HL-60 (cell line): ENCODE measurements at regions not wholly inside any gene's neighbourhood (a gene's known extent, or its start where the extent isn't known, plus 50 kb on each side); places are given as distances from the start of the nearest gene placed in this dataset.

Source experiments
- DNase-seq, 2 experiments: peaks; one replicate each; pipeline ENCODE4 v3.0.0-alpha.2; 2010 to 2020; ENCODE audit warnings: low read depth in 1 of 2, low spot score in 1 of 2
- H3K27ac ChIP-seq: fragments of 250-450 bp; sonication (Bioruptor Pico); replicated peaks from 2 replicates; pipeline ENCODE4 v1.5.1; 2020; ENCODE audit warnings: mild to moderate bottlenecking, moderate library complexity
- H3K27me3 ChIP-seq: fragments of 250-450 bp; sonication (Bioruptor Pico); 2 replicates; pipeline ENCODE4 v1.5.1; 2021; ENCODE audit warnings: mild to moderate bottlenecking, moderate library complexity; ENCODE audit not compliant: insufficient read depth, poor library complexity, severe bottlenecking
- H3K4me3 ChIP-seq: replicated peaks from 2 replicates; pipeline ENCODE4 v1.5.1; 2011; ENCODE audit warnings: mild to moderate bottlenecking, control low read depth, low read length; ENCODE audit not compliant: insufficient read depth
- GABPA ChIP-seq: IDR thresholded peaks from 2 replicates; pipeline ENCODE4 v1.6.1; 2012; ENCODE audit warnings: low read depth
- POLR2AphosphoS5 ChIP-seq: IDR thresholded peaks from 2 replicates; pipeline ENCODE4 v1.6.1; 2012; ENCODE audit warnings: low read depth
- SPI1 ChIP-seq: IDR thresholded peaks from 2 replicates; pipeline ENCODE4 v1.6.1; 2012; ENCODE audit warnings: low read depth, mild to moderate bottlenecking, borderline replicate concordance
- TF ChIP-seq, protein P1 (sequence below): IDR thresholded peaks from one replicate; pipeline ENCODE4 v1.5.1; 2011; ENCODE audit warnings: low read length, control low read depth, inconsistent platforms; ENCODE audit not compliant: insufficient read depth
- TF ChIP-seq, protein P2 (sequence below): IDR thresholded peaks from 2 replicates; pipeline ENCODE4 v1.6.1; 2012; ENCODE audit warnings: low read depth; ENCODE audit not compliant: insufficient replicate concordance

- DNase-seq: no peak
- H3K27me3 ChIP-seq: no peaks in the 10 kb centered on the region
- H3K27ac ChIP-seq: no peak overlapping the region
- TF ChIP-seq GABPA (no peak), POLR2AphosphoS5 (no peak), SPI1 (no peak)
- TF ChIP-seq, protein P1, sequence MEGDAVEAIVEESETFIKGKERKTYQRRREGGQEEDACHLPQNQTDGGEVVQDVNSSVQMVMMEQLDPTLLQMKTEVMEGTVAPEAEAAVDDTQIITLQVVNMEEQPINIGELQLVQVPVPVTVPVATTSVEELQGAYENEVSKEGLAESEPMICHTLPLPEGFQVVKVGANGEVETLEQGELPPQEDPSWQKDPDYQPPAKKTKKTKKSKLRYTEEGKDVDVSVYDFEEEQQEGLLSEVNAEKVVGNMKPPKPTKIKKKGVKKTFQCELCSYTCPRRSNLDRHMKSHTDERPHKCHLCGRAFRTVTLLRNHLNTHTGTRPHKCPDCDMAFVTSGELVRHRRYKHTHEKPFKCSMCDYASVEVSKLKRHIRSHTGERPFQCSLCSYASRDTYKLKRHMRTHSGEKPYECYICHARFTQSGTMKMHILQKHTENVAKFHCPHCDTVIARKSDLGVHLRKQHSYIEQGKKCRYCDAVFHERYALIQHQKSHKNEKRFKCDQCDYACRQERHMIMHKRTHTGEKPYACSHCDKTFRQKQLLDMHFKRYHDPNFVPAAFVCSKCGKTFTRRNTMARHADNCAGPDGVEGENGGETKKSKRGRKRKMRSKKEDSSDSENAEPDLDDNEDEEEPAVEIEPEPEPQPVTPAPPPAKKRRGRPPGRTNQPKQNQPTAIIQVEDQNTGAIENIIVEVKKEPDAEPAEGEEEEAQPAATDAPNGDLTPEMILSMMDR: no peak
- TF ChIP-seq, protein P2, sequence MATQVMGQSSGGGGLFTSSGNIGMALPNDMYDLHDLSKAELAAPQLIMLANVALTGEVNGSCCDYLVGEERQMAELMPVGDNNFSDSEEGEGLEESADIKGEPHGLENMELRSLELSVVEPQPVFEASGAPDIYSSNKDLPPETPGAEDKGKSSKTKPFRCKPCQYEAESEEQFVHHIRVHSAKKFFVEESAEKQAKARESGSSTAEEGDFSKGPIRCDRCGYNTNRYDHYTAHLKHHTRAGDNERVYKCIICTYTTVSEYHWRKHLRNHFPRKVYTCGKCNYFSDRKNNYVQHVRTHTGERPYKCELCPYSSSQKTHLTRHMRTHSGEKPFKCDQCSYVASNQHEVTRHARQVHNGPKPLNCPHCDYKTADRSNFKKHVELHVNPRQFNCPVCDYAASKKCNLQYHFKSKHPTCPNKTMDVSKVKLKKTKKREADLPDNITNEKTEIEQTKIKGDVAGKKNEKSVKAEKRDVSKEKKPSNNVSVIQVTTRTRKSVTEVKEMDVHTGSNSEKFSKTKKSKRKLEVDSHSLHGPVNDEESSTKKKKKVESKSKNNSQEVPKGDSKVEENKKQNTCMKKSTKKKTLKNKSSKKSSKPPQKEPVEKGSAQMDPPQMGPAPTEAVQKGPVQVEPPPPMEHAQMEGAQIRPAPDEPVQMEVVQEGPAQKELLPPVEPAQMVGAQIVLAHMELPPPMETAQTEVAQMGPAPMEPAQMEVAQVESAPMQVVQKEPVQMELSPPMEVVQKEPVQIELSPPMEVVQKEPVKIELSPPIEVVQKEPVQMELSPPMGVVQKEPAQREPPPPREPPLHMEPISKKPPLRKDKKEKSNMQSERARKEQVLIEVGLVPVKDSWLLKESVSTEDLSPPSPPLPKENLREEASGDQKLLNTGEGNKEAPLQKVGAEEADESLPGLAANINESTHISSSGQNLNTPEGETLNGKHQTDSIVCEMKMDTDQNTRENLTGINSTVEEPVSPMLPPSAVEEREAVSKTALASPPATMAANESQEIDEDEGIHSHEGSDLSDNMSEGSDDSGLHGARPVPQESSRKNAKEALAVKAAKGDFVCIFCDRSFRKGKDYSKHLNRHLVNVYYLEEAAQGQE: no peak
- H3K4me3 ChIP-seq: no peak overlapping the region
Observed at GRCh38 chr21:28632755-28633408, 359.8 kb downstream of the LTN1 start.

GRCh38 chr21:28627691-28628090 is 365.0 kb downstream of the LTN1 start:
- DNase-seq: no peak
- Histone ChIP-seq H3K27me3 (no peaks in the 10 kb centered on the region), H3K4me3 (no peak overlapping the region), H3K27ac (no peak overlapping the region)
- TF ChIP-seq, protein P1: no peak
- TF ChIP-seq POLR2AphosphoS5 (no peak), SPI1 (no peak), GABPA (no peak)
- TF ChIP-seq, protein P2: no peak

DNA sequence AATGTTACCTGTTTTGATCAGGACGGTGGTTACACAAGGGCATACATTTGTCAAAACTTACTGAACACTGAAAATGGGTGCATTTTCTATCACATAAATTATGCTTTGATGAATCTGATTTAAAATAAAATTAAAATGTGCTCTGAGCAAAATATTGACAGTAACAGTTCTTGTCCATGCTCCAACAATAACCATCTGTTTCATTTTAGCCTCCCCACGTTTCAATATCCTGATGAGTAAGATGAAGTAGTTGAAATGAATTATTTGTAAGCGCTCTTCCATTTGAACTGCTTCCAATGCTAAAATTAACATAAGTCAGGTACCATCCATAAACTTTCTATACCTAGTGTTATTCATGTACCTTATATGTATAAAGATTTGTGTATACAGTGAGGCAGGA is 365.4 kb downstream of the LTN1 start:
- TF ChIP-seq GABPA (no peak), SPI1 (no peak)
- Histone ChIP-seq H3K27me3 (no peaks in the 10 kb centered on the region), H3K4me3 (no peak overlapping the region), H3K27ac (no peak overlapping the region)
- DNase-seq: no peak

- no peaks in the 10 kb centered on the region for H3K27me3 ChIP-seq
- no peak for DNase-seq
- H3K27ac ChIP-seq: no peak overlapping the region
- H3K4me3 ChIP-seq: no peak overlapping the region
- TF ChIP-seq, protein P2: no peak
- TF ChIP-seq, protein P1: no peak
- TF ChIP-seq GABPA: no peak
- no peak for TF ChIP-seq POLR2AphosphoS5
- TF ChIP-seq SPI1: no peak
Observed at GRCh38 chr21:28624626-28625025, 368.1 kb downstream of the LTN1 start.
